HCT116 (cell line): ENCODE measurements at regions not wholly inside any gene's neighbourhood (a gene's known extent, or its start where the extent isn't known, plus 50 kb on each side); places are given as distances from the start of the nearest gene placed in this dataset.

ENCODE experiments used
- ATAC-seq: fragments of 200-7000 bp; cut with Tn5 transposase; 2 replicates; pipeline ENCODE4 v1.9.1; 2020; ENCODE audit warnings: mild to moderate bottlenecking, moderate library complexity
- BruUV-seq: library from RNA; stranded (reverse); fragments of 400-500 nt; replicated peaks from 2 replicates; lab custom pipeline; 2021; lab: Mats Ljungman, UMichigan
- CTCF ChIA-PET: fragments of 300-600 bp; sonication (Branson Sonifier 250); formaldehyde crosslinking; loops from one replicate; lab custom pipeline; 2021; ENCODE audit warnings: antibody characterized with exemption; lab: Charles Lee
- POLR2A ChIA-PET: fragments of 300-600, 350-600 bp; sonication (Branson Sonifier 250); formaldehyde crosslinking; loops from one replicate; lab custom pipeline; 2021; ENCODE audit warnings: antibody characterized with exemption; lab: Charles Lee
- RAD21 ChIA-PET, 2 experiments: fragments of 300-600 bp; sonication (Branson Sonifier 250); formaldehyde crosslinking; loops; one replicate each; lab custom pipeline; 2023; ENCODE audit warnings: low total read pairs in 2 of 2; ENCODE audit not compliant: uncharacterized antibody in 2 of 2, unreplicated experiment in 2 of 2, low non-redundant PET in 1 of 2; lab: Charles Lee
- DNase-seq: peaks from one replicate; pipeline ENCODE4 v3.0.0-alpha.2; 2010; ENCODE audit warnings: low read depth, low spot score
- H2AFZ ChIP-seq: fragments of 200-600 bp; shearing (Covaris generic), sonication (generic); 2 replicates; pipeline ENCODE4 v1.6.1; 2017; ENCODE audit warnings: low read depth, mixed run types, mixed read lengths, antibody characterized with exemption, low read length; ENCODE audit not compliant: poor library complexity, severe bottlenecking
- H3K27ac ChIP-seq: 2 replicates; pipeline ENCODE4 v1.5.1; 2012; ENCODE audit warnings: low read depth, low read length
- H3K27me3 ChIP-seq: fragments of 200-600 bp; sonication (generic); 2 replicates; pipeline ENCODE4 v1.6.1; 2016; ENCODE audit warnings: mixed run types, low read length, mixed read lengths; ENCODE audit not compliant: insufficient read depth
- H3K36me3 ChIP-seq, 2 experiments: fragments of 200-500 bp in 1 of 2; fragments of 200-600 bp in 1 of 2; sonication (Bioruptor generic) in 1 of 2; sonication (generic) in 1 of 2; 2 replicates each; pipeline versions ENCODE4 v1.5.1 to v1.6.1; 2014 to 2016; ENCODE audit warnings: low read length in 2 of 2, inconsistent platforms in 1 of 2, mixed read lengths in 1 of 2, mixed run types in 1 of 2; ENCODE audit not compliant: insufficient read depth in 2 of 2, control insufficient read depth in 1 of 2
- H3K4me1 ChIP-seq, 2 experiments: fragments of 200-600 bp in 1 of 2; sonication (generic) in 1 of 2; 2 replicates each; pipeline versions ENCODE4 v1.5.1 to v1.6.1; 2012 to 2017; ENCODE audit warnings: low read length in 2 of 2, inconsistent platforms in 1 of 2, mild to moderate bottlenecking in 1 of 2, mixed read lengths in 1 of 2, mixed run types in 1 of 2, moderate library complexity in 1 of 2; ENCODE audit not compliant: insufficient read depth in 2 of 2, control insufficient read depth in 1 of 2
- H3K4me2 ChIP-seq: fragments of 200-600 bp; sonication (generic); 2 replicates; pipeline ENCODE4 v1.6.1; 2017; ENCODE audit warnings: mixed run types, low read length, mixed read lengths
- H3K4me3 ChIP-seq, 2 experiments: fragments of 200-600 bp in 1 of 2; sonication (generic) in 1 of 2; replicated peaks in 1 of 2; 2 replicates each; pipeline ENCODE4 v1.5.1; 2011 to 2016; ENCODE audit warnings: low read length in 2 of 2, control low read depth in 1 of 2, low read depth in 1 of 2, mild to moderate bottlenecking in 1 of 2, mixed read lengths in 1 of 2, mixed run types in 1 of 2
- H3K79me2 ChIP-seq: fragments of 200-600 bp; sonication (generic); 2 replicates; pipeline ENCODE4 v1.6.1; 2017; ENCODE audit warnings: mild to moderate bottlenecking, mixed run types, low read length, moderate library complexity, mixed read lengths; ENCODE audit not compliant: insufficient read depth
- H3K9ac ChIP-seq: fragments of 200-600 bp; sonication (generic); 2 replicates; pipeline ENCODE4 v1.6.1; 2016; ENCODE audit warnings: low read length, mixed read lengths
- H3K9me2 ChIP-seq: fragments of 200-600 bp; sonication (generic), shearing (Covaris generic); 2 replicates; pipeline ENCODE4 v1.6.1; 2017; ENCODE audit warnings: mixed run types, mild to moderate bottlenecking, moderate library complexity; ENCODE audit not compliant: insufficient read depth
- H3K9me3 ChIP-seq, 2 experiments: fragments of 200-500 bp in 1 of 2; fragments of 200-600 bp in 1 of 2; sonication (Bioruptor generic) in 1 of 2; sonication (generic) in 1 of 2; 2 replicates each; pipeline ENCODE4 v1.6.1; 2014 to 2017; ENCODE audit warnings: low read length in 2 of 2, mixed read lengths in 2 of 2, inconsistent platforms in 1 of 2, low read depth in 1 of 2, mild to moderate bottlenecking in 1 of 2, mixed run types in 1 of 2, moderate library complexity in 1 of 2; ENCODE audit not compliant: control insufficient read depth in 1 of 2, insufficient read depth in 1 of 2
- H4K20me1 ChIP-seq: fragments of 200-600 bp; sonication (generic), shearing (Covaris generic); 2 replicates; pipeline ENCODE4 v1.6.1; 2017; ENCODE audit warnings: mixed run types, mild to moderate bottlenecking, moderate library complexity; ENCODE audit not compliant: insufficient read depth
- ATF3 ChIP-seq: IDR thresholded peaks from 2 replicates; pipeline ENCODE4 v1.6.1; 2012
- CEBPB ChIP-seq: IDR thresholded peaks from 2 replicates; pipeline ENCODE4 v1.6.1; 2012; ENCODE audit warnings: low read depth
- ELF1 ChIP-seq: IDR thresholded peaks from 2 replicates; pipeline ENCODE4 v1.6.1; 2012; ENCODE audit warnings: low read depth, borderline replicate concordance
- EZH2 ChIP-seq: fragments of 200-600 bp; sonication (generic); IDR thresholded peaks from 2 replicates; pipeline ENCODE4 v1.6.1; 2017; ENCODE audit warnings: antibody characterized with exemption, mixed run types
- EZH2phosphoT487 ChIP-seq: fragments of 200-600 bp; IDR thresholded peaks from 2 replicates; pipeline ENCODE4 v1.6.1; 2018; ENCODE audit warnings: antibody characterized with exemption, borderline replicate concordance
- JUND ChIP-seq: IDR thresholded peaks from 2 replicates; pipeline ENCODE4 v1.6.1; 2012
- POLR2A ChIP-seq: IDR thresholded peaks from 2 replicates; pipeline ENCODE4 v1.7.0; 2011; ENCODE audit warnings: borderline replicate concordance; ENCODE audit not compliant: insufficient read depth, insufficient read length; ENCODE audit errors: extremely low read depth
- SIN3A ChIP-seq: IDR thresholded peaks from 2 replicates; pipeline ENCODE4 v1.6.1; 2012; ENCODE audit warnings: low read depth
- YY1 ChIP-seq: IDR thresholded peaks from 2 replicates; pipeline ENCODE4 v1.6.1; 2011; ENCODE audit warnings: low read length, low read depth, moderate library complexity, mild to moderate bottlenecking; ENCODE audit not compliant: insufficient replicate concordance; ENCODE audit errors: extremely low read depth
- ZFX ChIP-seq: fragments of 450-650 bp; IDR thresholded peaks from 2 replicates; pipeline ENCODE4 v1.6.1; 2017
- ZNF274 ChIP-seq: fragments of 200-500 bp; sonication (Bioruptor generic); IDR thresholded peaks from 2 replicates; pipeline ENCODE4 v1.6.1; 2014; ENCODE audit warnings: mild to moderate bottlenecking, low read depth, low read length, inconsistent platforms
- intact Hi-C: fragments of 100-400 bp; cut with micrococcal nuclease; formaldehyde crosslinking; loops from 2 replicates; pipeline ENCODE4 v1.10.0; 2022
- TF ChIP-seq, protein P1 (sequence below): IDR thresholded peaks from 2 replicates; pipeline ENCODE4 v1.6.1; 2012
- TF ChIP-seq, protein P2 (sequence below): IDR thresholded peaks from 2 replicates; pipeline ENCODE4 v1.6.1; 2012; ENCODE audit warnings: low read depth
- TF ChIP-seq, protein P3 (sequence below): IDR thresholded peaks from 2 replicates; pipeline ENCODE4 v1.6.1; 2011; ENCODE audit warnings: mild to moderate bottlenecking, low read length, moderate library complexity; ENCODE audit not compliant: insufficient replicate concordance; ENCODE audit errors: extremely low read depth

GRCh38 chr4:8704632-8705031 is 112.1 kb downstream of the CPZ start:
- H3K9me2 ChIP-seq, result no peaks in the 10 kb centered on the region
- 0 out of 2 replicates have a peak, but pooled peaks cover 2% of the 10 kb centered on the region for H3K27me3 ChIP-seq
- H3K9me3 ChIP-seq, result no peaks in the 10 kb centered on the region
- no peak overlapping the region for H3K9ac ChIP-seq
- H3K79me2 ChIP-seq, result no peaks in the 10 kb centered on the region
- no peaks in the 10 kb centered on the region for H3K36me3 ChIP-seq
- ChIA-PET POLR2A (no interaction called here), RAD21 (no interaction called here), CTCF (interaction anchor here (1.6 kb wide), 1 partner anchor 16 kb away, joined by 6 read pairs; no protein-coding TSS in a partner anchor)
- no peak for ATAC-seq
- no peak overlapping the region for H3K27ac ChIP-seq
- BruUV-seq, result no TSS peak
- no peaks in the 10 kb centered on the region for H3K4me1 ChIP-seq
- H3K4me3 ChIP-seq, result no peak overlapping the region
- H3K4me2 ChIP-seq, result no peak overlapping the region
- DNase-seq, result no peak
- intact Hi-C loops, result no loop called here
- no peak overlapping the region for H2AFZ ChIP-seq
- TF ChIP-seq POLR2A (no peak), EZH2phosphoT487 (no peak), SIN3A (no peak), YY1 (no peak), ATF3 (no peak), CEBPB (no peak), ZFX (no peak), EZH2 (no peak), ELF1 (no peak), JUND (no peak), ZNF274 (no peak)
- TF ChIP-seq, protein P1, sequence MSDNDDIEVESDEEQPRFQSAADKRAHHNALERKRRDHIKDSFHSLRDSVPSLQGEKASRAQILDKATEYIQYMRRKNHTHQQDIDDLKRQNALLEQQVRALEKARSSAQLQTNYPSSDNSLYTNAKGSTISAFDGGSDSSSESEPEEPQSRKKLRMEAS, result no peak
- TF ChIP-seq, protein P2, sequence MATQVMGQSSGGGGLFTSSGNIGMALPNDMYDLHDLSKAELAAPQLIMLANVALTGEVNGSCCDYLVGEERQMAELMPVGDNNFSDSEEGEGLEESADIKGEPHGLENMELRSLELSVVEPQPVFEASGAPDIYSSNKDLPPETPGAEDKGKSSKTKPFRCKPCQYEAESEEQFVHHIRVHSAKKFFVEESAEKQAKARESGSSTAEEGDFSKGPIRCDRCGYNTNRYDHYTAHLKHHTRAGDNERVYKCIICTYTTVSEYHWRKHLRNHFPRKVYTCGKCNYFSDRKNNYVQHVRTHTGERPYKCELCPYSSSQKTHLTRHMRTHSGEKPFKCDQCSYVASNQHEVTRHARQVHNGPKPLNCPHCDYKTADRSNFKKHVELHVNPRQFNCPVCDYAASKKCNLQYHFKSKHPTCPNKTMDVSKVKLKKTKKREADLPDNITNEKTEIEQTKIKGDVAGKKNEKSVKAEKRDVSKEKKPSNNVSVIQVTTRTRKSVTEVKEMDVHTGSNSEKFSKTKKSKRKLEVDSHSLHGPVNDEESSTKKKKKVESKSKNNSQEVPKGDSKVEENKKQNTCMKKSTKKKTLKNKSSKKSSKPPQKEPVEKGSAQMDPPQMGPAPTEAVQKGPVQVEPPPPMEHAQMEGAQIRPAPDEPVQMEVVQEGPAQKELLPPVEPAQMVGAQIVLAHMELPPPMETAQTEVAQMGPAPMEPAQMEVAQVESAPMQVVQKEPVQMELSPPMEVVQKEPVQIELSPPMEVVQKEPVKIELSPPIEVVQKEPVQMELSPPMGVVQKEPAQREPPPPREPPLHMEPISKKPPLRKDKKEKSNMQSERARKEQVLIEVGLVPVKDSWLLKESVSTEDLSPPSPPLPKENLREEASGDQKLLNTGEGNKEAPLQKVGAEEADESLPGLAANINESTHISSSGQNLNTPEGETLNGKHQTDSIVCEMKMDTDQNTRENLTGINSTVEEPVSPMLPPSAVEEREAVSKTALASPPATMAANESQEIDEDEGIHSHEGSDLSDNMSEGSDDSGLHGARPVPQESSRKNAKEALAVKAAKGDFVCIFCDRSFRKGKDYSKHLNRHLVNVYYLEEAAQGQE, result no peak
- TF ChIP-seq, protein P3, sequence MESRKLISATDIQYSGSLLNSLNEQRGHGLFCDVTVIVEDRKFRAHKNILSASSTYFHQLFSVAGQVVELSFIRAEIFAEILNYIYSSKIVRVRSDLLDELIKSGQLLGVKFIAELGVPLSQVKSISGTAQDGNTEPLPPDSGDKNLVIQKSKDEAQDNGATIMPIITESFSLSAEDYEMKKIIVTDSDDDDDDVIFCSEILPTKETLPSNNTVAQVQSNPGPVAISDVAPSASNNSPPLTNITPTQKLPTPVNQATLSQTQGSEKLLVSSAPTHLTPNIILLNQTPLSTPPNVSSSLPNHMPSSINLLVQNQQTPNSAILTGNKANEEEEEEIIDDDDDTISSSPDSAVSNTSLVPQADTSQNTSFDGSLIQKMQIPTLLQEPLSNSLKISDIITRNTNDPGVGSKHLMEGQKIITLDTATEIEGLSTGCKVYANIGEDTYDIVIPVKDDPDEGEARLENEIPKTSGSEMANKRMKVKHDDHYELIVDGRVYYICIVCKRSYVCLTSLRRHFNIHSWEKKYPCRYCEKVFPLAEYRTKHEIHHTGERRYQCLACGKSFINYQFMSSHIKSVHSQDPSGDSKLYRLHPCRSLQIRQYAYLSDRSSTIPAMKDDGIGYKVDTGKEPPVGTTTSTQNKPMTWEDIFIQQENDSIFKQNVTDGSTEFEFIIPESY, result no peak
- no peaks in the 10 kb centered on the region for H4K20me1 ChIP-seq
